Globus pallidus (tissue), 1 donor: ENCODE measurements at regions not wholly inside any gene's neighbourhood (a gene's known extent, or its start where the extent isn't known, plus 50 kb on each side); places are given as distances from the start of the nearest gene placed in this dataset.
A peak's percentile ranks its signal among the peaks of the same experiment; 100 is the strongest.

Experiments used
- DNase-seq: peaks from one replicate; pipeline ENCODE4 v3.0.0-alpha.2; 2015; ENCODE audit warnings: low spot score

DNA sequence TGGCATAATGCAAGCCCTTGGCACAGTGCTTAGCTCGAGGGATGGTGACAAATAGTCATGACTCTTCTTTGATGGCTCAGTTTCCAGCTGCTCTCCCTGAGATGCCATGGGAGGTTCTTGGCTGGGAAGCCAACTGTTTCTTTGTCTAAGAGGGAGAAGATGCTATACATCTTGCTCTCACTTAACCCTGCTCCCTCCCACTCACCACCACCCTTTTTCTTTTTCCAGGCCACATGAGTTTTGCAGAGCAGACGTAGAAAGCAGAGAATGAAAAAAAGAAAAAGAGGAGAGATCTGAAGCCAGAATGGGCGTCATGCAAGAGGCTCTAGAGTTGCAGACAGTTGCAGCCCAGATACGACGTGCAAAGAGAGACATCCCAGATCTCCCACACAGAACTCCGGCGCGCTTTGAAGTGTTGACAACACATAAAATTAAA lies 160.5 kb downstream of the FGF18 start:
- no peak for DNase-seq

GRCh38 chr5:171580502-171581265 lies 161.2 kb downstream of the FGF18 start:
- DNase-seq, result no peak

DNA sequence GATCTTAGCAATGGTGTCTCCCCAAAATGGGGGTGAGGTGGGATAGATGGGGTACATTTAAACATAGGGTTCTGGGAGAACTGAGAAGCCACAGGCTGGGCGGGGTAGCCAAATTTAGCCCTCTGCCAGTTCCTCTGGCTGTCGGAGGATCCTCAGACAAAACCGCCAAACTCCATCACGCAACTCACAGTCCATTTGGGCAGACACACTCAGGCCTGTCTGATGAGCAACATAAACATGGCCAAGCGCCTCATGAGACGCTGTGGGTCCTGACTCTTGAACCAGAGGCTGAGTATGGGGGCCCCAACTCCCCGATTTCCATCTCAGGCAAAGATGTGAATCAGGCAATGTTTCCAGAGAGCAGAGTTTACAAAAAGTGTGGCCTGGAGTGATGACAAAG lies 162.3 kb downstream of the FGF18 start:
- no peak for DNase-seq

DNA sequence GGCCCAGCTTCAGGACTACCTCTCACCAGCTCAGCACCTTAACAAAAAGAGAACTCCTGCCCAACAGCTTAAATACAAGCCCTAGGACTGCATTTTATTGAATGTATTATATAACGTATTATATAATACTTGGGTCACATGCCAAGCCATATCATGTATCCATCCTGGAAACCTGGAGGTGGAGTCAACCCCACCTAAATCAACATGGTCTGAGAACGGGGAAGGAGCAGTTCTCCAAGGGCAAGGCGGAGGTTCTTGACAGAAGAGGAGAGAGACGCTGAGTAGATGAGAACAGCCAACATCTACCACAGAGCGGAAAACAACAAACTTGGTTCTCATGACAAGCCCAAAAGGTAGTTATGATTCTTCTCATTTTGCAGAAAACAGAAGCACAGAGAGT lies 163.4 kb downstream of the FGF18 start:
- no peak for DNase-seq

GRCh38 chr5:171585981-171586380 lies 166.5 kb downstream of the FGF18 start:
- DNase-seq, result no peak

DNA sequence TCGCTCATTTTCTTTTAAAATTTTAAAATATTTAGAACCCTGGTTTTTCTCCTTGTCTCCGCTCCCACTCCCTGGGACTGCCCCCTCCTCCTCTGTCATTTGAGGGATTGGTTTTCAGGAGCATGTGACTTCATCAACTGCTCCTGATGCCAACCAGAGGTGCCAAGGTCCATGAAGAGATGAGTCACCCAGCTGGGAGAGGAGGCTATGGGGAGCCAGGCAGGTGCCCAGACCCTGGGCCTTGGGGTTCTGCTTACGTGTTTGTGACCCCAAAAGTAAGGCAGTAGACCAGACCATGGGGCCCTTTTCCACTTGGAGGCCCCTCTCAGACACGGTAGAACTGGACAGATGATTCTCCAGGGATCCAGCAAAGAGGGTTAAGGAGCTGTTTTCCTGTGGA lies 167.0 kb downstream of the FGF18 start:
- DNase-seq, result no peak

DNA sequence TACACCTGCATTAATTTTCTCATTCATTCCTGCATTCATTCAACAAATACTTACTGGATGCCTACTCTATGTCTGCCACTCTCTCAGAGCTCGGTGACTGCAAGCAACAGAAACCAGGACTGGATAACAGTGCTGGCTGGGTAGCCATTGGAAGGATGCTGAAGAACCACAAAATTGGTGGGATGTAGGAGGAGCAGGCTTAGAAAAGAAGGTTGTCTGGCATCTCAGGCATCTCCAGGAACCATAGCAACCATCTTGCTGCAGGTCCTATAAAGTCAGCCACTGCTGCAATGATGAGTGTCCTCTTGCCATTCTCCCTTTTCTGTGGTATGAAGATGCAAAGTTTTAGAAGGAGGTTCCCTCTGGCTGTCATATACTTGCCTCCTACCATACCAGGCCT lies 168.6 kb downstream of the FGF18 start:
- no peak for DNase-seq

DNA sequence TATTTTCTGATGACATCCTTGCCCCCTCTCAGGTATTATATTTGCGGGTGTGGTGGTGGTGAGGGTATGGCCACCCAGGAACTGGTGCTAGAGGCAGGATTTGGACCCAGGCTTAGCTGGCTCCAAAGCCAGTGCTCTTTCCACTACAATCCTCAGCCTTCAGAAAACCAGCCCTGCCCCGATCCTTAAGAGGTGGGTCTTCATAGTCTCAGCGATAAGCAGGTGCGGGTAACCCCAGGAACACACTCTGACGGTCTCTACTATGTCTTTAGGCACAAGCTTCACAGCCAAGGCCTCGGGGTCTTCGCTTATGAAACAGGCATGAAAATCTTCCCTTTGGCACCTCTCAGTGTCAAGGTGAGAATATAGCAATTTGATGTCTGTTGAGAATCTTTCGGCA lies 169.3 kb downstream of the FGF18 start:
- no peak for DNase-seq

GRCh38 chr5:171589461-171589860 lies 170.0 kb downstream of the FGF18 start:
- DNase-seq, result no peak

DNA sequence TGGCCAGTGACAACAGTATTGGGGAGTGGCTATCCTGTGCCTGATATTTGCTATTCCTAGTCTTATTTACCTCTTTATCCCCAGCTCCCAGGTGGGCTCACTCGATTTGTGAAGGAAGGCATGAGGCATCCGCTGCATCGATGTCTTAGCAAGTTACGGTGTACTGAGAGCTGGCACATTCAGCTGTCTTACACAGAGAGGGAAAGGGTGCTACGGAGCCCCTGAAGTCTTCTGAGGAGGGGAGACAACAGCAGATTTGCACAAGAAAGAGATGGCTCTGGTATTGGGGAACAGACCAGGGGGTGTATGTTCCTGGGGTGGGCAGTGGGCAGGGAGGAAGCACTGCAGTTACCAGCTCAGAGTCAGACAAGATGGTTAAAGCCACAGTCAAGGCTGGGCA lies 172.6 kb downstream of the FGF18 start:
- no peak for DNase-seq

DNA sequence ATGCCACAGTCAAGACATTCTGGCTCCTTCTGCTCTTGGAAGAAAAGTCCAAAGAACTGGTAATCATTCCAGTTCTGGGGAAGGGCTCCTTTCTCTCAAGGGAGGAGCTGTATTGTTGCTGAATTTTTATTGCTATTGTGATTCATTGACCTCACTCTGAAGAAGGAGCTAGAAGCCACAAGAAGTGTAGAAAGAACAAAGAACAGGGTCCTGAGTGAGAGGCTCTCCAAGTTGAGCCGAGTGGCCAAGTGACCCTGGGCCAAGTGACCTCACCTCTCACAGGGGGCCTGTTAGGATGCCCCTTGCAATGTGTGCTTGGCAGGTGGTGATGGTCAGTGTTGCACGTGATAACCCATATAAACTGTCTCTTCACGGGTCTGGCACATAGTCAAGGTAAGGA lies 173.3 kb downstream of the FGF18 start:
- DNase-seq, result no peak

DNA sequence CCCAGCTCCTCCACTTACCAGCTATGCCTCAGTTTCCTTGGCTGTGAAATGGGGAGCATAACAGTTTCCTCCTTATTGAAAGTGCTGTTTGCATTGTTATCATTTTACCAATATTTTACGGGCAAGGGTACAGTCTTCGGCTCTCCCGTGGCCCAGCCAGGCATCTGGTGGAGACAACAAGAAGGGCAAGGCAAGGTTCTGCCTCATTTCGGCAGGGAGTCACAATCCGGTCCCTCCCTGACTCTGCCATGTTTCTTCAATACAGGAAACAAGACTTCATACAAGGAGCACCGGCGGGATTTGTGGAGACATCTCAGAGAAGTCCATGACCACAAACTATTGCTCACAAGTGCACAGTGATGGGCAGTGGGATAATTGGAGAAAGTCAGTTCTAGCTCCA lies 174.0 kb downstream of the FGF18 start:
- no peak for DNase-seq

DNA sequence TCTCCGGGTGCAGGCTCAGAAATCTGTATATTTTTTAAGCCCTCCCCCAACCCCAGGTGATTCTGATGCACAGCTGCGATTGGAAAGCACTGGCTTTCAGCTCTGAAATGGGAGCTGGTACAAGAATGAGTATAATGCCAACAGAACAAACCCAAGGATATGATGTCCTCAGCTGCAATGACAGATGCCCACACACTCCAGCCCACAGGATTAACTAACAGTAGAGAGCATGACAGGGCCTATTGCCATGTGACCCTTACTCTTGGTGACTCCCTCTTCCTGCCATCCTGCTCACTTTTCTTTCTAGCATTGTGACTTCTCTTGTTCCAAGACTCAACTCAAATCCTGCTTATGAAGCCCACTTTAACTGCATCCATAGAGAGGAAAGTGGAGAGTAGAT lies 174.5 kb downstream of the FGF18 start:
- no peak for DNase-seq

- DNase-seq, result no peak
Measured at GRCh38 chr5:171595401-171595800, 176.0 kb downstream of the FGF18 start.

DNA sequence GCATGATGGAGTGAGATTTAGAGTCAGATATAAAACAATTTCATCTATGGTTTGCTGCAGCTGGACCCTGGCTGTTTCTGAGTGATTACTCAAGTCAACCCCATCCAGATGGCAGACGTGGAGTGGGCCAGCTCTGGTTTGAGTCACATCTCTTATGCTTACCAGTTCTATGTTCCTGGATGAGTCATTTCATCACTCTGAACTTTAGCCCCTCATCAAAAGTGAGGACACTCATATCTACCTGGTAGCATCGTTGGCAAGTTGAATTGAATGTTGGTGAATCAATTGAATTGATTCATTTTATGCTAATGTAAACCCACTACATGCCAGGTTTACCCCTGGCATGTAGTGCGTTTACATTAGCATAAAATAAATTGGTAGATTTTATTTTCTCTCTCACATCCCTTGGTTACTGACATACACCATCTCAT lies 176.4 kb downstream of the FGF18 start:
- DNase-seq, result no peak

GRCh38 chr5:171596391-171596878 lies 177.0 kb downstream of the FGF18 start:
- no peak for DNase-seq

DNA sequence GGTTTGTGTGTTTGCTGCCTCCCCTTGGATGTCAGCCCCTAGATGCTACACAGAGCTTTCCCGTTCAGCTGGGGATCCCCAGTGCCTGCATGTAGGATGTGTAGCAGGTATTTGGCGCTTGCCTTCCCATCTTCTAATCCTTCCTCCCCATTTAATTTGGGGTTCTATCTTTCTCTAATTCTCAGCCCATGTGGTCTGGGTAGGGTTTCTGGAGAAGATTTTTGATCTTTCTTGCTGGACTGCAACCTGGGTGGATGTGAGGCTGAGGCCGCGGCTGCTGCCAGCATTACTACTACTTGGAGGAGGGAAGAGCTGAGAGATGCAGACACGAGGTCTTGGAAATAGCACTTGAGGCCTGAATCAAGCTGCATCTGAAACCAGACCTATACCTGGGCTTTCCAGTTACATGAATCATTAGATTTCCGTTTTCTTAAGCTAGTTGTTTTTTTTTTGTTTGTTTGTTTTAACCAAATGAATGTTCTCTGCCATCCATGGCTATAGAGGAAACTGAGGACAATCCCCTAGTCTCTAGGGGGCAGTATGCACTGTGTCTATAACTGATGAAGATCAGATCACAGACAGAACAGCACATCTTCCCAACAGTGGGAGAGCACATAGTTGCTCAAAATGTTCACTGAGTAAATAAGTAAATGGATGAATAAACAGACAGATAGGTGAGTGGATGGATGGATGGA lies 178.6 kb downstream of the FGF18 start:
- DNase-seq, result no peak

DNA sequence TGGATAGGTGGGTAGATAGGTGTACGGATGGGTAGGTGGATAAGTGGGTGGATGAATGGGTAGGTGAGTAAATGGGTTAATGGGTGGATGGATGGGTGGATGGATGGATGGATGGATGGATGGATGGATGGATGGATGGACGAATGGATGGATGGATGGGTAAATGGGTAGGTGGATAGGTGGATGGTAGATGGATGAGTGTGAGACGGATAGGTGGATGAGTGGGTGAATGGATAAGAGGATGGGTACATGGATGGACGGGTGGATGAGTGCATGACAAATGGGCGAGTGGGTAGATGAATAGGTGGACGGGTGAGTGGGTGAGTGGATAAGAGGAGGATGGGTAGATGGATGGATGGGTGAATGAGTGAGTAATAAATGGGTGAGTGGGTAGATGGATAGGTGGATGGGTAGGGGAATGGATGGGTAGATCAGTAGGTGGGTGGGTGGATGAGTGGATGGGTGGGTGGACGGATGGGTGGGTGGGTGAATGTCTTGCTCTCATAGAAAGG lies 179.2 kb downstream of the FGF18 start:
- DNase-seq, result no peak

DNA sequence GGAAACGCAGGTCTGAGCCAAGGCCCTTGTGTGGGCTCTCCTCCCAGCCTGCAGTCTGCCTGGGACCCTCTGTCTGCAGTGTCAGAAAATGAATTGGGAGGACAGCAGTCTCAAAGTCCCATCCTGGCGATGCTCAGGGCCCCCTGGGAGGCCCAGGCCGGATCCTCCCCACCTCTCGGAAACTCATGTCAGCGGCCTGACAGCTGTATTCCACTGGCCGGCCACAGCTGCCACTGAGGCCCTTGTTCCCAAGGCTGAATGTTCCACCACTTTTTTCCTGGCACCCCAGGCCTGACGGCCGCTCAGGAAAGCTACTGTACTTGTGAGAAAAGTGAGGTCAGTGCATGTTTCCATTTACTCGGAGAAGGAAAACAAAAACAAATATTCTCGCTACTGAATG lies 180.0 kb downstream of the FGF18 start:
- DNase-seq, result no peak

DNA sequence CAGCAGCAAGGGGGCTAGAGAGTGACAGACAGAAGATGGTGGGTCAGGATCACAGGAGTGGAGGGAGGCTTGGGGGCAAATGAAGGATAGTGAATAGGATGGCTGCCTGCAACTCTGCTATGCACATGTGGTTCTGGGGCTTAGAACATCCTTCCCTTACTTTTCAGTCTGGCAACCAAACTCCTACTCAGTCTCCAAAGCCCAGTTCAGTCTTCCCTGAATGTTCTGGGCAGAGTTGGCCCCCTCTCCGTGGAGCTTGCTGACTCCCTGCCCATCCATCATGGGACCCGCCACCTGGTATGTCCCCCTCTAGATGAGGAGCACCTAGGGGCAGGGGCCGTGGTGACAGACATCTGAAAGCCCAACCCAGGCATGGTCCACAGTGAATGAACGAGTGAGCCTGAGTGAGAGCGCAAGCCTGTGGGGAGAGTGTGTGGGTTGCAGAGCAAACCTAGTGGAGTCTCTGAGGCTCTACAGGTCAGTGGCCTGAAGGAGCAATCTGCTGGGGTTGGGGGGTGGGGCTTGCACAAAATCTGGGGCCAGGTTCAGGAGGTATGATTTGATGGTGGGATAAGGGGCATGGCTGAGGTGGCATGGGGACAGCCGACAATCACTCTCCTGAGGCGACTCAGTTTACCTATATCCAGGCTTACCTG lies 180.6 kb downstream of the FGF18 start:
- no peak for DNase-seq

DNA sequence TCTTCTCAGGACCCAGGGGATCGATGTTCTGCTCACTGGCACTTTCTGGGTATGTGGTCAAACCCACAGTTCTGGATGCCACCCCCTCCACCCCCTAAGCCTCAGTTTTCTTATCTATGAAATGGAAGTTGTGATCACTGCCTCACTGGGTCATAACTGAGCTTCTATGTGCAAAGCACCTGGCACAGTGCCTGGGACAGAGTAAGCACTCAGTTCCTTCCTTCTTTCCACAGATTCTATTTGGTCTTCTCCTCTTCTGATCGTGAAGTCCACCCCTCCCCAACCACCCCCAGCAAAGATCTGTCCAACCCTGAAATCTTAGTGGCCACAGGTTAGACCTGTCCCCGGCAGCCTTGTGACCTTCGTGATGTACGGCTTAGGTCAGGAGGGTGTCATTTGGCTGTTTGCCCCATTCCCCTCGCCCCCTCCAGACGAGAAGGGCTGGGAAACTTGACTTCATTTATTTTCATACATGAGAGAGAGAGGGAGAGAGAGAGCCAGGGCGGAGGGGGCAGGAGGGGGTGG lies 181.4 kb downstream of the FGF18 start:
- DNase-seq, result no peak

- DNase-seq, result peak; percentile 16
Measured at GRCh38 chr5:171601266-171601881, 181.9 kb downstream of the FGF18 start.
